ENCODE measurements at regions not wholly inside any gene's neighbourhood (a gene's known extent, or its start where the extent isn't known, plus 50 kb on each side); places are given as distances from the start of the nearest gene placed in this dataset.

- CTCF ChIA-PET: no interaction called here
- POLR2A ChIA-PET: no interaction called here
- H3K4me2 ChIP-seq: no peak overlapping the region
Observed at GRCh38 chr20:7004801-7005200, 237.3 kb downstream of the BMP2 start.

DNA sequence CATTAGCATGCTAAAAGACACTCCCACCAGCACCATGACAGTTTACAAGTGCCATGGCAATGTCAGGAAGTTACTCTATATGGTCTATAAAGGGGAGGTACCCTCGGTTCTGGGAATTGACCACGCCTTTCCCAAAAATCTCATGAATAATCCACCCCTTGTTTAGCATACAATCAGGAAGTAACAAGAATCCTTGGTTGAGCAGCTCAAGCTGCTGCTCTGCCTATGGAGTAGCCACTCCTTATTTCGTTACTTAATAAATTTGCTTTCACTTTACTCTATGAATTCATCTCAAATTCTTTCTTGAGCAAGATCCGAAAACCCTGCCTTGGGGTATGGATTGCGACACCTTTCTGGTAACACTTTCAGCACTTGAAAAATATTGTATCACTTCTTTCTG, 243.0 kb downstream of the BMP2 start:
- ChIA-PET POLR2A (no interaction called here), CTCF (no interaction called here)
- no peak for TF ChIP-seq NR3C1 (IDR thresholded peaks at IDR 0.05)
- TF ChIP-seq FOSL2 (IDR thresholded peaks at IDR 0.05): no peak
- no peak for TF ChIP-seq FOSL2 (CRISPR knock-in tag; IDR thresholded peaks at IDR 0.05)
- no peak for TF ChIP-seq NFE2L2 (conservative IDR thresholded peaks at IDR 0.05; ENCODE audit: low read length)
- no peak for TF ChIP-seq POLR2AphosphoS2 (conservative IDR thresholded peaks at IDR 0.05; ENCODE audit: low read length)
- TF ChIP-seq NPAS2 (CRISPR knock-in tag; IDR thresholded peaks at IDR 0.05; ENCODE audit: borderline replicate concordance): no peak
- no peak for TF ChIP-seq RAD21 (conservative IDR thresholded peaks at IDR 0.05 in 1 of 2, IDR thresholded peaks at IDR 0.05 in 1 of 2)
- TF ChIP-seq EP300 (IDR thresholded peaks at IDR 0.05): no peak
- TF ChIP-seq RFX5 (IDR thresholded peaks at IDR 0.05): no peak
- TF ChIP-seq MAZ (IDR thresholded peaks at IDR 0.05; ENCODE audit: borderline replicate concordance, low read depth, low read length): no peak
- no peak for TF ChIP-seq JUNB (IDR thresholded peaks at IDR 0.05)
- TF ChIP-seq RARB (CRISPR knock-in tag; IDR thresholded peaks at IDR 0.05): no peak
- no peak for TF ChIP-seq CTCF (IDR thresholded peaks at IDR 0.05)
- no peak for TF ChIP-seq SMC3 (IDR thresholded peaks at IDR 0.05)
- FAIRE-seq: no peak
- no peak overlapping the region for H3K4me3 ChIP-seq
- ATAC-seq: no peak
- no peak overlapping the region for H3K27ac ChIP-seq
- WGBS (ENCODE audit: missing lambda C conversion rate): 16% methylated on average over 5 of the region's 5 CpGs
- H3K9me3 ChIP-seq: no peaks in the 10 kb centered on the region
- H3K4me2 ChIP-seq: no peak overlapping the region
- H3K4me1 ChIP-seq: no peaks in the 10 kb centered on the region
- no peak for DNase-seq (ENCODE audit: low read depth in 1 of 2, low spot score in 1 of 2)

More at GRCh38 chr20:7004801-7005200, 237.3 kb downstream of the BMP2 start:
- FAIRE-seq (no peak), ATAC-seq (no peak), DNase-seq (ENCODE audit: low read depth in 1 of 2, low spot score in 1 of 2) (no peak)
- no peaks in the 10 kb centered on the region for H3K9me3 ChIP-seq
- H3K4me1 ChIP-seq: no peaks in the 10 kb centered on the region
- no peak for TF ChIP-seq JUN (IDR thresholded peaks at IDR 0.05)
- no peak for TF ChIP-seq RCOR1 (IDR thresholded peaks at IDR 0.05; ENCODE audit: low read depth, low read length)
- no peak for TF ChIP-seq MAFK (IDR thresholded peaks at IDR 0.05; ENCODE audit: partially characterized antibody)
- no peak for TF ChIP-seq NR3C1 (IDR thresholded peaks at IDR 0.05)
- TF ChIP-seq ZSCAN20 (CRISPR knock-in tag; IDR thresholded peaks at IDR 0.05): no peak
- no peak for TF ChIP-seq NFE2L2 (conservative IDR thresholded peaks at IDR 0.05; ENCODE audit: low read length)
- no peak for TF ChIP-seq BCL3 (IDR thresholded peaks at IDR 0.05)
- no peak for TF ChIP-seq HOXA7 (CRISPR knock-in tag; IDR thresholded peaks at IDR 0.05)
- TF ChIP-seq EHMT2 (IDR thresholded peaks at IDR 0.05; ENCODE audit: low read depth): no peak
- TF ChIP-seq CHD2 (IDR thresholded peaks at IDR 0.05; ENCODE audit: low read length, partially characterized antibody): no peak
- no peak for TF ChIP-seq HMGXB4 (CRISPR knock-in tag; IDR thresholded peaks at IDR 0.05; ENCODE audit: borderline replicate concordance)
- no peak for TF ChIP-seq CEBPB (IDR thresholded peaks at IDR 0.05)
- TF ChIP-seq CBX2 (IDR thresholded peaks at IDR 0.05; ENCODE audit: borderline replicate concordance, low read depth): no peak
- no peak overlapping the region for H3K4me3 ChIP-seq
- whole genome bisulfite sequencing (ENCODE audit: missing lambda C conversion rate): 10% methylated on average over 3 of the region's 3 CpGs
- H3K27ac ChIP-seq: no peak overlapping the region

Data from A549 (cell line).